DOHH2 (cell line): ENCODE measurements at regions not wholly inside any gene's neighbourhood (a gene's known extent, or its start where the extent isn't known, plus 50 kb on each side); places are given as distances from the start of the nearest gene placed in this dataset.
"Not testable (repeated sequence)": the region's sequence is repeated elsewhere in the genome, so short reads cannot be mapped to it uniquely, and the experiment has no call there.

Experiments used
- H3F3A ChIP-seq: fragments of 200-600 bp; sonication (generic), shearing (Covaris generic); 2 replicates; pipeline ENCODE4 v1.6.0; 2016; ENCODE audit warnings: antibody characterized with exemption, mild to moderate bottlenecking; ENCODE audit not compliant: control insufficient read depth, insufficient read depth
- H3K27ac ChIP-seq: fragments of 200-600 bp; sonication (generic); 2 replicates; pipeline ENCODE4 v1.5.1; 2014; ENCODE audit warnings: low read depth, mild to moderate bottlenecking, low read length, moderate library complexity
- H3K27me3 ChIP-seq: fragments of 200-600 bp; sonication (generic); 2 replicates; pipeline ENCODE4 v1.6.1; 2014; ENCODE audit warnings: mild to moderate bottlenecking, low read length, mixed read lengths; ENCODE audit not compliant: control insufficient read depth
- H3K36me3 ChIP-seq: fragments of 200-600 bp; sonication (generic); 2 replicates; pipeline ENCODE4 v1.6.1; 2014; ENCODE audit warnings: mild to moderate bottlenecking, low read length, moderate library complexity, mixed read lengths; ENCODE audit not compliant: control insufficient read depth
- H3K4me1 ChIP-seq: fragments of 200-600 bp; sonication (generic); 2 replicates; pipeline ENCODE4 v1.6.1; 2014; ENCODE audit warnings: mild to moderate bottlenecking, low read length, mixed read lengths; ENCODE audit not compliant: control insufficient read depth
- H3K4me2 ChIP-seq: fragments of 200-600 bp; sonication (generic); 2 replicates; pipeline ENCODE4 v1.6.0; 2014; ENCODE audit warnings: mild to moderate bottlenecking, low read length, moderate library complexity
- H3K4me3 ChIP-seq: fragments of 200-600 bp; sonication (generic); 2 replicates; pipeline ENCODE4 v1.5.1; 2014; ENCODE audit warnings: mild to moderate bottlenecking, low read length, mixed read lengths
- H3K79me2 ChIP-seq: fragments of 200-600 bp; sonication (generic); 2 replicates; pipeline ENCODE4 v1.6.1; 2014; ENCODE audit warnings: mild to moderate bottlenecking, low read length, mixed read lengths; ENCODE audit not compliant: control insufficient read depth
- H3K9me2 ChIP-seq: fragments of 200-600 bp; sonication (generic); replicated peaks from 2 replicates; pipeline ENCODE4 v1.6.1; 2014; ENCODE audit warnings: mild to moderate bottlenecking, low read length, mixed read lengths; ENCODE audit not compliant: control insufficient read depth
- H3K9me3 ChIP-seq: fragments of 200-600 bp; sonication (generic); 2 replicates; pipeline ENCODE4 v1.6.1; 2014; ENCODE audit warnings: antibody characterized with exemption, low read length, mixed read lengths; ENCODE audit not compliant: control insufficient read depth, insufficient read depth
- H4K20me1 ChIP-seq: fragments of 200-600 bp; sonication (generic); 2 replicates; pipeline ENCODE4 v1.6.0; 2014; ENCODE audit warnings: low read depth, mild to moderate bottlenecking, antibody characterized with exemption, low read length, moderate library complexity; ENCODE audit not compliant: control insufficient read depth, insufficient read depth
- EZH2phosphoT487 ChIP-seq: fragments of 200-600 bp; sonication (generic); IDR thresholded peaks from 2 replicates; pipeline ENCODE4 v1.6.1; 2017; ENCODE audit warnings: borderline replicate concordance, mild to moderate bottlenecking, antibody characterized with exemption, low read length, moderate library complexity, mixed read lengths
- TF ChIP-seq, protein P1 (sequence below): fragments of 200-600 bp; sonication (generic); IDR thresholded peaks from one replicate; pipeline ENCODE4 v1.5.1; 2014; ENCODE audit warnings: antibody characterized with exemption, mild to moderate bottlenecking, low read depth, low read length; ENCODE audit not compliant: poor library complexity, severe bottlenecking

DNA sequence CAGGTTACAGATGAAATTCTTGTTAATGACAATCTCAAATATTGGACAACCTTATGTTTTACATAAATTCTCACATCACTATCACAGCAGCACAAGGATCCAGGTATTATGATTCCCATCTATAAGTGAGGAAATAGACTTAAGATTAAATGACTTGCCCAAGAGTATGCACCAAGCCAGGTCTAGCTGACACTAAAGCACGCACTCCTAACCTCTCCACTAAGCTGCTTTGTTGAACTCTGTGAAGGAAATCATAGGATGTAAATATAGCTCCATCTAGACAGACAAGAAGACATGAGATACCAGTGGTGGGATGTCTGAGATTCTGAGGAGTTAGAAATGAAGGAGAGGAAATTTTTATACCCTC is 87.9 kb downstream of the PHLDA1 start:
- Histone ChIP-seq H4K20me1 (no peaks in the 10 kb centered on the region), H3K9me3 (no peaks in the 10 kb centered on the region), H3K4me3 (no peak overlapping the region), H3K36me3 (no peaks in the 10 kb centered on the region), H3K4me2 (no peak overlapping the region), H3K4me1 (peaks cover 11% of the 10 kb centered on the region), H3K27me3 (no peaks in the 10 kb centered on the region), H3K79me2 (no peaks in the 10 kb centered on the region), H3K9me2 (no peaks in the 10 kb centered on the region), H3F3A (no peaks in the 10 kb centered on the region), H3K27ac (no peak overlapping the region)
- TF ChIP-seq, protein P1, sequence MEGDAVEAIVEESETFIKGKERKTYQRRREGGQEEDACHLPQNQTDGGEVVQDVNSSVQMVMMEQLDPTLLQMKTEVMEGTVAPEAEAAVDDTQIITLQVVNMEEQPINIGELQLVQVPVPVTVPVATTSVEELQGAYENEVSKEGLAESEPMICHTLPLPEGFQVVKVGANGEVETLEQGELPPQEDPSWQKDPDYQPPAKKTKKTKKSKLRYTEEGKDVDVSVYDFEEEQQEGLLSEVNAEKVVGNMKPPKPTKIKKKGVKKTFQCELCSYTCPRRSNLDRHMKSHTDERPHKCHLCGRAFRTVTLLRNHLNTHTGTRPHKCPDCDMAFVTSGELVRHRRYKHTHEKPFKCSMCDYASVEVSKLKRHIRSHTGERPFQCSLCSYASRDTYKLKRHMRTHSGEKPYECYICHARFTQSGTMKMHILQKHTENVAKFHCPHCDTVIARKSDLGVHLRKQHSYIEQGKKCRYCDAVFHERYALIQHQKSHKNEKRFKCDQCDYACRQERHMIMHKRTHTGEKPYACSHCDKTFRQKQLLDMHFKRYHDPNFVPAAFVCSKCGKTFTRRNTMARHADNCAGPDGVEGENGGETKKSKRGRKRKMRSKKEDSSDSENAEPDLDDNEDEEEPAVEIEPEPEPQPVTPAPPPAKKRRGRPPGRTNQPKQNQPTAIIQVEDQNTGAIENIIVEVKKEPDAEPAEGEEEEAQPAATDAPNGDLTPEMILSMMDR = no peak
- TF ChIP-seq EZH2phosphoT487 = no peak

DNA sequence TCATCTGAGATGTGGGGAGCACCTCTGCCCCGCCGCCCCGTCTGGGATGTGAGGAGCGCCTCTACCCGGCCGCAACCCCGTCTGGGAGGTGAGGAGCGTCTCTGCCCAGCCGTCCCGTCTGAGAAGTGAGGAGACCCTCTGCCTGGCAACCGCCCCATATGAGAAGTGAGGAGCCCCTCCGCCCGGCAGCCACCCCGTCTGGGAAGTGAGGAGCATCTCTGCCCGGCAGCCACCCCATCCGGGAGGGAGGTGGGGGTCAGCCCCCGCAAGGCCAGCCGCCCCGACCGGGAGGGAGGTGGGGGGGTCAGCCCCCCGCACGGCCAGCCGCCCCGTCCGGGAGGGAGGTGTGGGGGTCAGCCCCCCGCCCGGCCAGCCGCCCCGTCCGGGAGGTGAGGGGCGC is 89.9 kb downstream of the PHLDA1 start:
- not testable (repeated sequence) for H4K20me1 ChIP-seq, H3K27me3 ChIP-seq, H3F3A ChIP-seq, H3K4me3 ChIP-seq, H3K9me3 ChIP-seq, H3K4me2 ChIP-seq, H3K79me2 ChIP-seq, H3K9me2 ChIP-seq, H3K36me3 ChIP-seq, H3K27ac ChIP-seq
- H3K4me1 ChIP-seq = peaks cover 11% of the 10 kb centered on the region

DNA sequence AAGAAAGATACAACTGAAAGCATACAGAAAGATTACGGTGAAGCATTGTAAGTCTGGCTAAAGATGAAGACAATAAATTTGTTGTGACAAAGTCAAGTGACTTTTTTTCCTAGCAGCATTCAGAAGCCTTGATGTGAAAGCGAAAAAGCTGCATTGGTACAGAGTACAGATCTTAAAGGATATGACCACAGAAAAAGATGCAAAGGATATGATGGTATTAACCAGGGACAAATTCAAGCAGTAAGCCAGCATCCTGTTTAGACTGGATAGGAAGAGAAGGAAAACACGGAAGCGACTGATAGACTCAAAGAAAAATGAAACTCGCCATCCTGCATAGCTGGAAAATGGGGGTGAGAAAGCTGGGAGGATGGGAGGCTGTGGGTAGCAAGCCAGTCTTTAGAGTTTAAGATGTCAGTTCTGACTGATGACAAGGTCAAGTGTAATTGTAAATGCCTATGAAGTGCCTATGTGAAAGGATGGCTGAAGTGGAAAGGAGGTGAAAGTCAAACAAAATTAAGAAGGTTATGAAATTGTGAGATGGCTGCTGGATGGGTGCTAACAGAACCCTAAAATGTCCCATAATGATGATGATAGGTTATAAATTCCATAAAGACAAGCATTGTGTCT is 92.4 kb downstream of the PHLDA1 start:
- H4K20me1 ChIP-seq = no peaks in the 10 kb centered on the region
- no peak overlapping the region for H3K4me2 ChIP-seq
- no peaks in the 10 kb centered on the region for H3K9me2 ChIP-seq
- H3F3A ChIP-seq = no peaks in the 10 kb centered on the region
- peaks cover 6% of the 10 kb centered on the region for H3K4me1 ChIP-seq
- no peak overlapping the region for H3K27ac ChIP-seq
- TF ChIP-seq, protein P1 = no peak
- TF ChIP-seq EZH2phosphoT487 = no peak
- no peaks in the 10 kb centered on the region for H3K79me2 ChIP-seq
- no peaks in the 10 kb centered on the region for H3K9me3 ChIP-seq
- no peak overlapping the region for H3K4me3 ChIP-seq
- no peaks in the 10 kb centered on the region for H3K27me3 ChIP-seq
- no peaks in the 10 kb centered on the region for H3K36me3 ChIP-seq

DNA sequence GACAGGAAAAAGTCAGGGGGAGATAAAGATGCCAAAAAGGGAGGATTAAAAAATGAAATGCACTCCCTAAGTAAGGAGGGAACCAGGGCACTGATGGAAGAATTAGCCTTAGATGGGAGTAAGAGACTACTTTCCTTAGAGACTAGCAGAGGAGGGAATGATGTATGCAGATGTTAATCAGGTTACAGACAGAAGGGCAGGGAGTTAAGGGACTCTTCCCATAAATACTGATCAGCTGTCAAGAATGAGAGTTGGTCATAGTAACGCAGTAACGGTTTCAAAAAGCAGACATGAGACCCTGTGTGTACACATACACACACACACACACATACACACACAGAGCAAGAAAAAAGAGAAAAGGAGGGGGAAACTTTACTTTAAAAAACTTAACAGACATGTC is 93.4 kb downstream of the PHLDA1 start:
- Histone ChIP-seq H3K4me3 (no peak overlapping the region), H3K36me3 (no peaks in the 10 kb centered on the region), H3F3A (no peaks in the 10 kb centered on the region), H3K79me2 (no peaks in the 10 kb centered on the region), H3K9me2 (no peaks in the 10 kb centered on the region), H3K27ac (no peak overlapping the region), H4K20me1 (no peaks in the 10 kb centered on the region), H3K9me3 (no peaks in the 10 kb centered on the region), H3K4me2 (no peak overlapping the region), H3K27me3 (peaks cover 2% of the 10 kb centered on the region; the same call in 1 of the 2 replicates), H3K4me1 (no peaks in the 10 kb centered on the region)
- TF ChIP-seq, protein P1 = no peak
- TF ChIP-seq EZH2phosphoT487 = no peak
